ENCODE measurements at regions not wholly inside any gene's neighbourhood (a gene's known extent, or its start where the extent isn't known, plus 50 kb on each side); places are given as distances from the start of the nearest gene placed in this dataset.

- no peak for DNase-seq
These were observed 469.0 kb upstream of the IGFBP3 start for GRCh38 chr7:46390042-46390441.

- no peak for DNase-seq
These were observed 468.1 kb upstream of the IGFBP3 start for GRCh38 chr7:46389146-46389545.

- DNase-seq, result no peak
These were observed 466.6 kb upstream of the IGFBP3 start for GRCh38 chr7:46387646-46388045.

- no peak for DNase-seq
These were observed 465.6 kb upstream of the IGFBP3 start for GRCh38 chr7:46386428-46387399.

- DNase-seq, result no peak
These were observed 464.7 kb upstream of the IGFBP3 start for GRCh38 chr7:46385662-46386309.

- no peak for DNase-seq
These were observed 462.5 kb upstream of the IGFBP3 start for GRCh38 chr7:46383605-46384004.

GRCh38 chr7:46369933-46370654 is 449.0 kb upstream of the IGFBP3 start:
- no peak for DNase-seq

- no peak for DNase-seq
These were observed 447.8 kb upstream of the IGFBP3 start for GRCh38 chr7:46368871-46369270.

GRCh38 chr7:46366526-46366925 is 445.5 kb upstream of the IGFBP3 start:
- no peak for DNase-seq

- no peak for DNase-seq
These were observed 442.6 kb upstream of the IGFBP3 start for GRCh38 chr7:46363688-46364087.

GRCh38 chr7:46360811-46361210 is 439.7 kb upstream of the IGFBP3 start:
- DNase-seq, result no peak

GRCh38 chr7:46360296-46360695 is 439.2 kb upstream of the IGFBP3 start:
- no peak for DNase-seq

- no peak for DNase-seq
These were observed 436.8 kb upstream of the IGFBP3 start for GRCh38 chr7:46357851-46358250.

GRCh38 chr7:46357290-46357689 is 436.2 kb upstream of the IGFBP3 start:
- DNase-seq, result no peak

- DNase-seq, result no peak
These were observed 435.3 kb upstream of the IGFBP3 start for GRCh38 chr7:46356371-46356770.

GRCh38 chr7:46355331-46355730 is 434.3 kb upstream of the IGFBP3 start:
- no peak for DNase-seq

GRCh38 chr7:46352004-46352954 is 431.2 kb upstream of the IGFBP3 start:
- no peak for DNase-seq

GRCh38 chr7:46349490-46349889 is 428.4 kb upstream of the IGFBP3 start:
- no peak for DNase-seq

GRCh38 chr7:46344533-46344932 is 423.5 kb upstream of the IGFBP3 start:
- DNase-seq, result no peak

GRCh38 chr7:46343802-46344201 is 422.7 kb upstream of the IGFBP3 start:
- no peak for DNase-seq

- DNase-seq, result no peak
These were observed 401.9 kb upstream of the IGFBP3 start for GRCh38 chr7:46322937-46323336.

GRCh38 chr7:46321556-46322205 is 400.6 kb upstream of the IGFBP3 start:
- DNase-seq, result no peak
